HEK293T (cell line): ENCODE measurements at regions not wholly inside any gene's neighbourhood (a gene's known extent, or its start where the extent isn't known, plus 50 kb on each side); places are given as distances from the start of the nearest gene placed in this dataset.

Source experiments
- CTCF ChIA-PET: fragments of 350-600 bp; formaldehyde crosslinking; extraction: SDS; loops from one replicate; lab custom pipeline; 2021; ENCODE audit warnings: antibody characterized with exemption, inconsistent platforms; lab: Yijun Ruan, JAX
- POLR2A ChIA-PET: fragments of 350-600 bp; formaldehyde crosslinking; extraction: SDS; loops from one replicate; lab custom pipeline; 2020; ENCODE audit warnings: antibody characterized with exemption, inconsistent platforms; lab: Yijun Ruan, JAX
- DNase-seq: peaks from one replicate; pipeline ENCODE4 v3.0.0; 2012; ENCODE audit warnings: mixed read lengths; ENCODE audit errors: extremely low spot score
- ARNT ChIP-seq: fragments of 450-650 bp; IDR thresholded peaks from 2 replicates; pipeline ENCODE4 v1.6.1; 2017; ENCODE audit warnings: mild to moderate bottlenecking
- BHLHE40 ChIP-seq: fragments of 450-650 bp; IDR thresholded peaks from 2 replicates; pipeline ENCODE4 v1.6.1; 2016; ENCODE audit warnings: mild to moderate bottlenecking, moderate library complexity, borderline replicate concordance
- CTBP1 ChIP-seq: fragments of 450-650 bp; IDR thresholded peaks from 2 replicates; pipeline ENCODE4 v1.6.1; 2016; ENCODE audit warnings: borderline replicate concordance
- ELF4 ChIP-seq: fragments of 450-650 bp; IDR thresholded peaks from 2 replicates; pipeline ENCODE4 v1.6.1; 2017; ENCODE audit warnings: antibody characterized with exemption
- FOXA1 ChIP-seq: fragments of 450-650 bp; IDR thresholded peaks from 2 replicates; pipeline ENCODE4 v1.6.1; 2016; ENCODE audit warnings: mild to moderate bottlenecking
- FOXK2 ChIP-seq: fragments of 450-650 bp; IDR thresholded peaks from 2 replicates; pipeline ENCODE4 v1.6.1; 2016; ENCODE audit warnings: mild to moderate bottlenecking
- FOXM1 ChIP-seq: fragments of 450-650 bp; IDR thresholded peaks from 2 replicates; pipeline ENCODE4 v1.6.1; 2017; ENCODE audit warnings: mild to moderate bottlenecking, borderline replicate concordance
- HDGF ChIP-seq: fragments of 450-650 bp; IDR thresholded peaks from 2 replicates; pipeline ENCODE4 v1.6.1; 2017; ENCODE audit warnings: antibody characterized with exemption, borderline replicate concordance
- L3MBTL2 ChIP-seq: fragments of 450-650 bp; conservative IDR thresholded peaks from 2 replicates; pipeline ENCODE4 v1.6.1; 2016; ENCODE audit warnings: mild to moderate bottlenecking
- LEF1 ChIP-seq: fragments of 450-650 bp; IDR thresholded peaks from 2 replicates; pipeline ENCODE4 v1.6.1; 2017; ENCODE audit warnings: mild to moderate bottlenecking, borderline replicate concordance
- NFRKB ChIP-seq: fragments of 450-650 bp; IDR thresholded peaks from 2 replicates; pipeline ENCODE4 v1.6.1; 2016; ENCODE audit warnings: mild to moderate bottlenecking, moderate library complexity
- SP1 ChIP-seq: fragments of 450-650 bp; IDR thresholded peaks from 2 replicates; pipeline ENCODE4 v1.6.1; 2017
- SUZ12 ChIP-seq: fragments of 450-650 bp; IDR thresholded peaks from 2 replicates; pipeline ENCODE4 v1.6.1; 2016; ENCODE audit warnings: mild to moderate bottlenecking
- TARDBP ChIP-seq: fragments of 450-650 bp; IDR thresholded peaks from 2 replicates; pipeline ENCODE4 v1.6.1; 2016
- ZNF384 ChIP-seq: fragments of 450-650 bp; IDR thresholded peaks from 2 replicates; pipeline ENCODE4 v1.6.1; 2016
- TF ChIP-seq, protein P1 (sequence below): fragments of 450-650 bp; IDR thresholded peaks from 2 replicates; pipeline ENCODE4 v1.6.1; 2016

DNA sequence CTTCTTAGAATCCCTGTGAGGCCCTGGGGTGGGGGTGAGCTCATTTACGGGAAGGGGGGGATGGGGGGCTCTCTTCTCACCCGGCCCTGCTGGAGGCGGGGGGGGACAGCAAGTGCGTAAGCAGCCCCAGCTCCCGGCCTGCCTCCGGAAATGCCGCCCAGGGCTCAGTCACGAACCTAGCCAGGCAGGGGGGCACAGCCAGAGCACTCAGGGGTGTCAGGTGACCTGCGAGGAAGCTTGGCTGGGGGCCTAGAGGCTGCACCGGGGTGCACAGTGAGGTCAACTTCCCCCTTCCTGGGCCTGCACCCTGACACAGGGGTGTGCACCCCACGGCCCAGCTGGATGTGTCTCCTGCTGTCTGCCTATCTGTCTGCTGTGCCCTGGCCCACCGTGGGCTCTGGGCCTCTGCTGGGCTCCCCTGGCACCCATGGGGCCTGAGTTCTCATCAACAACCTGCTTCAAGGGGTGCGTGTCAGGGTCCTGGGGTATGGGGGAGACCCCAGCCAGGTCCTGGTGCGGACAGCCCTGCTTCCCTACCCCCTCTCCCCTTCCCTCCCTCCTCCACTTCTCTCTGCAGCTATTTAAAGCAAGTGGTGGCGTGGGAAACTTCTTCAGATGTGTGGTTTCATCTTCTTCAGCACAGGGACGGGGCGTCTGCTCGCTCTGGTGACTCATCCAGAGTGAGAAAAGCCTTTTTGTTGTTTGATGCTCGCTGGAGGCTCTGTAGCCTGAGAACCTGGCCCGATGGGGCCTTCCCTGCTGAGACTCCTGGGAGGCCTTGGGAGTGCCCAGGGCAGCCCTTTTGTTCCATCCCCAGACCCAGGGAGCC is 92.5 kb upstream of the RUNX3 start:
- DNase-seq, result no peak
- CTCF ChIA-PET, result interaction anchor here (0.6 kb wide), 1 partner anchor 55 kb away, joined by 4 read pairs; no protein-coding TSS in a partner anchor
- TF ChIP-seq FOXA1 (no peak), L3MBTL2 (no peak), SP1 (no peak), NFRKB (no peak), FOXM1 (no peak), BHLHE40 (no peak), SUZ12 (no peak), ELF4 (no peak), LEF1 (no peak)
- POLR2A ChIA-PET, result no interaction called here

DNA sequence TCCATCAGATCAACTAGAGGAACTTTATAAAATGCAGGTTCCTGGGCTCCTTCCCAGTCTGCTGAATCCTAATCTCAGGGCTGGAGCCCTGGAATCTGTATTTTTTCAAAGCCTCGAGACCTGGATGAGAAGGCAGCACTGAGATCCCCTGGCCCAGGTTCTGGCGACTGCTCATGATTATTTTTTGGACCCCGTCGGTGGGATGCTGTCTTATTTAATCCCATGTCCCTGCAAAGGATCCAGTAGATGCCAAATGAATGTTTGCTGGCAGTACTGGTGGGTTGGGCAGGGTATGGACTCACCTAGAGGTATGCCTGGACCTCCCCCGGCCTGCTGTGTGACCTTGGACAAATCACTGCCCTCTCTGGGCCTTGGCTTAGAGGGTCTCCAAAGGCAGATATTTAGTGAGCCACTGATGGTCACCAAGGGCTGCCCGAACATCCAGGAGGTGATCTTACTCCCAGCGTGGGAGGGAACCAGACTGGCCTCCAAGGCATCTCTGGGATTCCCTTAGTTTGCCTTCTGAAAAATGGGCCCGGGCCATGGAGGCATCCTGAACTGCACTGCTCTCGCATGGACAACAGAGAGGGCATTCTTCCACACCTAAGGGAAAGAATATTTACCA is 91.6 kb upstream of the RUNX3 start:
- POLR2A ChIA-PET, result no interaction called here
- TF ChIP-seq BHLHE40, result no peak
- no peak for TF ChIP-seq FOXK2
- TF ChIP-seq FOXM1, result no peak
- TF ChIP-seq FOXA1, result no peak
- no peak for TF ChIP-seq LEF1
- no peak for TF ChIP-seq TARDBP
- TF ChIP-seq, protein P1, sequence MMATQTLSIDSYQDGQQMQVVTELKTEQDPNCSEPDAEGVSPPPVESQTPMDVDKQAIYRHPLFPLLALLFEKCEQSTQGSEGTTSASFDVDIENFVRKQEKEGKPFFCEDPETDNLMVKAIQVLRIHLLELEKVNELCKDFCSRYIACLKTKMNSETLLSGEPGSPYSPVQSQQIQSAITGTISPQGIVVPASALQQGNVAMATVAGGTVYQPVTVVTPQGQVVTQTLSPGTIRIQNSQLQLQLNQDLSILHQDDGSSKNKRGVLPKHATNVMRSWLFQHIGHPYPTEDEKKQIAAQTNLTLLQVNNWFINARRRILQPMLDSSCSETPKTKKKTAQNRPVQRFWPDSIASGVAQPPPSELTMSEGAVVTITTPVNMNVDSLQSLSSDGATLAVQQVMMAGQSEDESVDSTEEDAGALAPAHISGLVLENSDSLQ, result no peak
- TF ChIP-seq ZNF384, result no peak
- no peak for TF ChIP-seq SP1
- CTCF ChIA-PET, result no interaction called here
- DNase-seq, result no peak

DNA sequence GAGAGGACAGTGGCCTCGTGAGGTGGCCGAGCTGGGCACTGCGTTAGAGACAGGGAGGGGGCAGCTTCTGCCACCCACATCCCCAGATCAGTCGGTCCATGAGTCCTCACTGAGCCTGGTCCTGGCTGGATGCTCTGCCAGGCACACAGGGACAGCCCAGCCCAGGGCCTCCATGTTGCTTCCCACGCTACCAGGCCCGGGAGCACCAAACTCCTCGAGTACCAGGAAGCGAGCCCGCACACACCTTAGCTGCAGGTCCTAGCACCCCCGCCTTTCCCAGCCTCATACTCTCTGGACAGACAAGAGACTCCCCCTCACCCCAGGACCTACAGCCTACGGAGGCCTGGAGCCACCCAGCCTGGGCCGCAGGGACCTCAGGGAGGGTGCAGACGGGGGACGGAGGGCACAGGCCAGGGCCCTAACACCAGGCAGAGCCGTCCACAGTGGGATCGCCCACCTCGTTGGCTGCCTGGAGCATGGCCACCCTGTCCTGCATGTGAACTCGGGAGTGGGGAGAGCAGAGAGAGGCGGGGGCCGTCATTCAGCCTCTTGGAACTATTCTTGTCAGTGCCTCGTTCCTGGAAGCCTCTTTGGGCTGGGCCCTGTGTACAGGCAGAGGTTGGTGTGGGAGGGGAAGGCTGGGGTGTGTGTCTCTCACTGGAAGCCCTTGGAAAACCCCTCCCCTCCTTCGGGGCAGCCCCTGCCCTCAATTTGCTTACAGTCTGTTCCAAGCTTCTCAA is 90.9 kb upstream of the RUNX3 start:
- DNase-seq, result no peak
- ChIA-PET CTCF (no interaction called here), POLR2A (no interaction called here)
- TF ChIP-seq LEF1 (no peak), ARNT (no peak), ZNF384 (no peak), L3MBTL2 (no peak), FOXA1 (no peak), HDGF (no peak), BHLHE40 (no peak), NFRKB (no peak)

DNA sequence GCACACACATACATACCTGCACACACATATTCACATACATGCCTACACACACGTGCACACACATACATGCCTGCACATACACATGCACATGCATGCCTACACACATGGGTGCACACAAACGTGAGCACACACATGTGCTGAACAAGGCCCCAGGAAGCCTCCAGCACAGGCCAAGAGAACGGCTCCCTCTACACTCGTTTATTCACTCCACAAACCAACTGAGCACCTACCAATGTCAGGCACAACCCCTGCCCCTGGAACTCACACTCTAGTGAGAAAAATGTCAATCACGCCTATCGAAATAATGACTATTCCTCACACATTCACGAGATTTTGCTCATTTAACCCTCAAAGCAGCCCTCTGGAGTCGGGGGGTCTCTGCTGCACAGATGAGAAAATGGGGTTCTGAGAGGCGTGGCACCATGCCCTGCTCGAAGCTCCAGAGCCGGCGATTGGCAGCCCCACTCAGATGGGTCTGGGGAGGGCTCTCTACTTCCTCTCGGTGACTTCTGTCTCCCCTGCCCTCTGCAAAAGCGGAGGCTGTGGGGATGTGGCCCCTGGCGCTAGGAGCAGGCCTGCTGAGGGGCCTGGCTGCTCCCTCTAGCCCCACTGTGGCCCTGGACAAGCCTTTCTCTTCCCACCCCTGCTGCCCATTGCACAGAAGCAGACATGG is 90.2 kb upstream of the RUNX3 start:
- no peak for DNase-seq
- POLR2A ChIA-PET, result no interaction called here
- CTCF ChIA-PET, result no interaction called here
- TF ChIP-seq FOXK2, result no peak
- no peak for TF ChIP-seq SUZ12
- TF ChIP-seq ARNT, result no peak
- no peak for TF ChIP-seq SP1
- TF ChIP-seq ELF4, result no peak
- TF ChIP-seq BHLHE40, result no peak
- TF ChIP-seq, protein P1, result no peak
- no peak for TF ChIP-seq LEF1
- no peak for TF ChIP-seq CTBP1
- no peak for TF ChIP-seq TARDBP
- no peak for TF ChIP-seq HDGF
- no peak for TF ChIP-seq FOXM1

DNA sequence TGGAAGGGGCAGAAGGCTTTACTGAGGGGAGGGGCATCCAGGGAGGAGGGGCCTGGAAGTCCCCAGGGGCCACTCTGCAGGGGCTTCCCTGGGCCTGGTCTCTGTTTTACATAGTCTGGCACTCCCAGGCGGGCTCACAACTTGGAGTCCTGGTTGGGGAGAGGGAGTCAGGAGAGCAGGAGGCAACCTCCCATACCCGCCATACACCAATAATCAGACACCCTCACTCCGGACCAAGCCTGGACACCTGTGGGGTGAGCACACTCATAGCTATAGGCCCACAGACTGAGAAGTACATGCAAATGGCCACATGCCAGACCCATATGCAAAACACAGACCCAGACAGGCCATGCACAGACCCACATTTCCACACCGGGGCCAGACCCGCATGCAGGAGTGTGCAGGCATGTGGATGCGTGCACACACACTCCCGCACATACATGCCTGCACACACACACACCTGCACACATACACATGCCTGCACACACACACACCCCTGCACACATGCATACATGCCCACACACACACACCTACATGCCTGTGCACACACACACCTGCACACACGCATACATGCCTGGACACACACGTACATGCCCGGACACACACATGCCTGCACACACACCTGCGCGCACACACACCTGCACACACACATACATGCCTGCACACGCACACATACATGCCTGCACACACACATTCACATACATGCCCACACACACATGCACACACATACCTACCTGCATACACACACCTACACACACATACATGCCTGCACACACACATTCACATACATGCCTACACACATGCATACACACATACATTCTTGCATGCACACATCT is 89.5 kb upstream of the RUNX3 start:
- no peak for TF ChIP-seq ZNF384
- no peak for TF ChIP-seq FOXM1
- no peak for TF ChIP-seq SUZ12
- TF ChIP-seq ARNT, result no peak
- no peak for TF ChIP-seq TARDBP
- no peak for TF ChIP-seq FOXK2
- no peak for TF ChIP-seq L3MBTL2
- no peak for TF ChIP-seq HDGF
- TF ChIP-seq ELF4, result no peak
- DNase-seq, result no peak
- POLR2A ChIA-PET, result no interaction called here
- CTCF ChIA-PET, result no interaction called here
